OCI-LY7 (cell line): ENCODE measurements at regions not wholly inside any gene's neighbourhood (a gene's known extent, or its start where the extent isn't known, plus 50 kb on each side); places are given as distances from the start of the nearest gene placed in this dataset.
A peak's percentile ranks its signal among the peaks of the same experiment; 100 is the strongest.

Source experiments
- BruUV-seq: library from RNA; stranded (reverse); fragments of 400-500 nt; replicated peaks from 2 replicates; lab custom pipeline; 2021; lab: Mats Ljungman, UMichigan
- CTCF ChIA-PET: fragments of 300-600 bp; sonication (Branson Sonifier 250); formaldehyde crosslinking; loops from one replicate; lab custom pipeline; 2022; ENCODE audit warnings: antibody characterized with exemption; ENCODE audit not compliant: unreplicated experiment; lab: Charles Lee
- POLR2A ChIA-PET: fragments of 300-600 bp; sonication (Branson Sonifier 250); formaldehyde crosslinking; loops from one replicate; lab custom pipeline; 2022; ENCODE audit warnings: antibody characterized with exemption; lab: Charles Lee
- DNase-seq: peaks from one replicate; pipeline ENCODE4 v3.0.0-alpha.2; 2015; ENCODE audit warnings: low spot score
- H2AFZ ChIP-seq: fragments of 200-600 bp; sonication (generic), shearing (Covaris generic); 2 replicates; pipeline ENCODE4 v1.6.1; 2014; ENCODE audit warnings: mild to moderate bottlenecking, antibody characterized with exemption, low read length, moderate library complexity
- H3K27ac ChIP-seq: fragments of 200-600 bp; sonication (generic); 2 replicates; pipeline ENCODE4 v1.5.1; 2014; ENCODE audit warnings: mixed run types, low read depth, mild to moderate bottlenecking, moderate library complexity, low read length, inconsistent platforms; ENCODE audit not compliant: poor library complexity, severe bottlenecking
- H3K36me3 ChIP-seq: fragments of 200-600 bp; sonication (generic); 2 replicates; pipeline ENCODE4 v1.6.1; 2014; ENCODE audit warnings: mild to moderate bottlenecking, antibody characterized with exemption, low read length, moderate library complexity, mixed read lengths; ENCODE audit not compliant: insufficient read depth
- H3K4me1 ChIP-seq: fragments of 200-600 bp; sonication (generic); 2 replicates; pipeline ENCODE4 v1.5.1; 2014; ENCODE audit warnings: mild to moderate bottlenecking, low read length; ENCODE audit not compliant: insufficient read depth, poor library complexity, severe bottlenecking
- H3K4me2 ChIP-seq: fragments of 200-600 bp; sonication (generic); 2 replicates; pipeline ENCODE4 v1.6.1; 2014; ENCODE audit warnings: mild to moderate bottlenecking, low read length
- H3K4me3 ChIP-seq: fragments of 200-600 bp; sonication (generic); 2 replicates; pipeline ENCODE4 v1.5.1; 2014; ENCODE audit warnings: mild to moderate bottlenecking, low read depth, low read length; ENCODE audit not compliant: poor library complexity, severe bottlenecking
- H3K79me2 ChIP-seq: fragments of 200-600 bp; sonication (generic); 2 replicates; pipeline ENCODE4 v1.6.1; 2016; ENCODE audit warnings: low read depth, mild to moderate bottlenecking, low read length, moderate library complexity, mixed read lengths; ENCODE audit not compliant: insufficient read depth
- H3K9me2 ChIP-seq: fragments of 200-600 bp; sonication (generic); 2 replicates; pipeline ENCODE4 v1.6.1; 2016; ENCODE audit warnings: mild to moderate bottlenecking, low read length, mixed read lengths; ENCODE audit not compliant: insufficient read depth
- H3K9me3 ChIP-seq: fragments of 200-600 bp; sonication (generic); 2 replicates; pipeline ENCODE4 v1.6.1; 2014; ENCODE audit warnings: mild to moderate bottlenecking, mixed run types, low read length, mixed read lengths
- H4K20me1 ChIP-seq: fragments of 200-600 bp; sonication (generic); 2 replicates; pipeline ENCODE4 v1.6.1; 2014; ENCODE audit warnings: mild to moderate bottlenecking, antibody characterized with exemption, low read length, moderate library complexity, mixed read lengths; ENCODE audit not compliant: insufficient read depth
- EZH2phosphoT487 ChIP-seq: fragments of 200-600 bp; sonication (generic); IDR thresholded peaks from 2 replicates; pipeline ENCODE4 v1.6.1; 2018; ENCODE audit warnings: low read depth, borderline replicate concordance, mild to moderate bottlenecking, mixed run types, antibody characterized with exemption, low read length, moderate library complexity, mixed read lengths
- intact Hi-C: fragments of 100-400 bp; cut with micrococcal nuclease; formaldehyde crosslinking; loops from one replicate; pipeline ENCODE4 v1.10.0; 2022; ENCODE audit not compliant: unreplicated experiment
- TF ChIP-seq, protein P1 (sequence below): fragments of 200-600 bp; sonication (generic); conservative IDR thresholded peaks from 2 replicates; pipeline ENCODE4 v1.5.1; 2014; ENCODE audit warnings: mild to moderate bottlenecking, antibody characterized with exemption, low read length, moderate library complexity, mixed read lengths

DNA sequence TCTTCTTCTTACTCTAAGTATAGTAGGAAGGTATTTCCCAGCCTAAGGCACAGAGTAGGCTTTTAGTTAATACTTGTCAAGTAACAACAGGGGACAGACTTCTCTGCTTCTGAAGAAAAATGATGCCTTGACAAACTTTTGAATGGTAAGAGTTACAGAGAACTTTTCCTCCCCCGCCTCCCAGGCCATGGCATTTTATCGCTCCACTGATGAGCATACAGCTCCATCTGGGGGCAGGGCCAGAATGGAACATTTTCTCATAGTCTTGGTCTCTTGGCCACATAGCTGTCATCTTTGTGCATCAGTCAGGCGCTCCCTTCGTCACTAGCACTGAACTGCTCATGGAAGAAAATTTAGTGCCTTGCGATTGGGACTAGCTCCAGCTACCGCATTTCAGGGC, 1066.8 kb upstream of the CITED2 start:
- POLR2A ChIA-PET = no interaction called here
- no peak for DNase-seq
- no peak overlapping the region for H3K27ac ChIP-seq
- H3K36me3 ChIP-seq = no peaks in the 10 kb centered on the region
- no peaks in the 10 kb centered on the region for H4K20me1 ChIP-seq
- intact Hi-C loops = no loop called here
- no TSS peak for BruUV-seq
- TF ChIP-seq EZH2phosphoT487 = no peak
- TF ChIP-seq, protein P1, sequence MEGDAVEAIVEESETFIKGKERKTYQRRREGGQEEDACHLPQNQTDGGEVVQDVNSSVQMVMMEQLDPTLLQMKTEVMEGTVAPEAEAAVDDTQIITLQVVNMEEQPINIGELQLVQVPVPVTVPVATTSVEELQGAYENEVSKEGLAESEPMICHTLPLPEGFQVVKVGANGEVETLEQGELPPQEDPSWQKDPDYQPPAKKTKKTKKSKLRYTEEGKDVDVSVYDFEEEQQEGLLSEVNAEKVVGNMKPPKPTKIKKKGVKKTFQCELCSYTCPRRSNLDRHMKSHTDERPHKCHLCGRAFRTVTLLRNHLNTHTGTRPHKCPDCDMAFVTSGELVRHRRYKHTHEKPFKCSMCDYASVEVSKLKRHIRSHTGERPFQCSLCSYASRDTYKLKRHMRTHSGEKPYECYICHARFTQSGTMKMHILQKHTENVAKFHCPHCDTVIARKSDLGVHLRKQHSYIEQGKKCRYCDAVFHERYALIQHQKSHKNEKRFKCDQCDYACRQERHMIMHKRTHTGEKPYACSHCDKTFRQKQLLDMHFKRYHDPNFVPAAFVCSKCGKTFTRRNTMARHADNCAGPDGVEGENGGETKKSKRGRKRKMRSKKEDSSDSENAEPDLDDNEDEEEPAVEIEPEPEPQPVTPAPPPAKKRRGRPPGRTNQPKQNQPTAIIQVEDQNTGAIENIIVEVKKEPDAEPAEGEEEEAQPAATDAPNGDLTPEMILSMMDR = peak; percentile 27; the same call in 1 of the 2 replicates
- H3K4me1 ChIP-seq = no peaks in the 10 kb centered on the region
- no peak overlapping the region for H3K4me2 ChIP-seq
- no peaks in the 10 kb centered on the region for H3K9me2 ChIP-seq
- no peaks in the 10 kb centered on the region for H3K79me2 ChIP-seq
- CTCF ChIA-PET = no interaction called here
- H2AFZ ChIP-seq = no peak overlapping the region
- H3K4me3 ChIP-seq = no peak overlapping the region
- H3K9me3 ChIP-seq = no peaks in the 10 kb centered on the region

DNA sequence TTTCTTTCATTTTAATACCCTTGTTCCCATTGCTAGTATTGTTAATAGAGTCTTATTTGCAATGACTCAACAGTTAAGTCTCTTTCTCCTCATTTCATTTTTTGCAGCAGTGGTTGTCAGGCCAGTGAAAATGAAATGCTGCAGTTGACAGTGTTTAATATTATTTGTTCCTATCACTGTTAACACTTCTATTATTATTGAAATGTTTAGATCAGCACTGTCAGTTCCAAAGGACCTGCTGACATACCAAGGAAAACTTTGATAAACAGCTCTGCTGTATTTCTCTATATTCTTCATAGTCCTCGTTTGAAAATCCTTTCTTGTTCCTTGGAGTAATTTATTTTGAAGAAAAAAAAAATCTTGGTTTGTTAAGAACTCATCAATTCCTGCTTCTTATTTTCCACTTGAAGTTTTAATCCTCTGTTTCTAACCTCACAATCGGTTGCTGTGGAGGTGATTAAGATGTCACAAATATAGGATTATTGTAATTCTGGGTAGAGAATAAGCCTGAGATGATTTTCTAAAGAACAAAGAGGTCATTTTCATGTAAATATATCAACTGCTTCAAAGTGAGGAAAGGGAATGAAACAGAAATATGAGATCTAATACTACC, 1065.9 kb upstream of the CITED2 start:
- CTCF ChIA-PET = no interaction called here
- TF ChIP-seq, protein P1 = no peak
- TF ChIP-seq EZH2phosphoT487 = no peak
- Histone ChIP-seq H3K79me2 (no peaks in the 10 kb centered on the region), H3K36me3 (no peaks in the 10 kb centered on the region), H3K4me2 (no peak overlapping the region), H4K20me1 (no peaks in the 10 kb centered on the region), H3K9me3 (no peaks in the 10 kb centered on the region), H3K9me2 (no peaks in the 10 kb centered on the region), H3K27ac (no peak overlapping the region), H3K4me1 (no peaks in the 10 kb centered on the region), H2AFZ (no peak overlapping the region), H3K4me3 (no peak overlapping the region)
- BruUV-seq = no TSS peak
- intact Hi-C loops = no loop called here
- POLR2A ChIA-PET = no interaction called here
- no peak for DNase-seq

DNA sequence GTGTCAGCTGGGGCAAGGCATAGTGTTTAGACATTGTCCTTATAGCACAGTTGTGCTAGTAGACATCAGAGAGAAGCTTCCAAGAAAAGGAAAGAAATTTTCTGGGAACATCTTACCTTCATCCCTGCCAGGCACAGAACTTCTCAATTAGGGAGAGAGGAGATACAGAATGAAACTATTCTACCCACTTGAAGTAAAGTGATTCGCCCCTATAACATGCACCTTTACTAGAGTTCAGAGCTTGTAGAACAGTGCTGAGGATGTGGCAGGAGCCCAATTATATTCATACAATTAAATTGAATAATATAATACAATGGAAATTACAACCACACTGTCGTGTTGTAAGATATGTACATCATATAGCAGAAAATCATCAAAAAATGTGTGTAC, 1063.9 kb upstream of the CITED2 start:
- Histone ChIP-seq H4K20me1 (no peaks in the 10 kb centered on the region), H3K79me2 (no peaks in the 10 kb centered on the region), H3K9me2 (no peaks in the 10 kb centered on the region), H3K4me3 (no peak overlapping the region), H3K36me3 (no peaks in the 10 kb centered on the region), H3K4me1 (no peaks in the 10 kb centered on the region), H2AFZ (no peak overlapping the region), H3K27ac (no peak overlapping the region), H3K4me2 (no peak overlapping the region), H3K9me3 (no peaks in the 10 kb centered on the region)
- TF ChIP-seq EZH2phosphoT487 = no peak
- TF ChIP-seq, protein P1 = no peak
- POLR2A ChIA-PET = no interaction called here
- no TSS peak for BruUV-seq
- CTCF ChIA-PET = no interaction called here
- no peak for DNase-seq
- intact Hi-C loops = no loop called here
